ENCODE measurements at regions not wholly inside any gene's neighbourhood (a gene's known extent, or its start where the extent isn't known, plus 50 kb on each side); places are given as distances from the start of the nearest gene placed in this dataset.

DNA sequence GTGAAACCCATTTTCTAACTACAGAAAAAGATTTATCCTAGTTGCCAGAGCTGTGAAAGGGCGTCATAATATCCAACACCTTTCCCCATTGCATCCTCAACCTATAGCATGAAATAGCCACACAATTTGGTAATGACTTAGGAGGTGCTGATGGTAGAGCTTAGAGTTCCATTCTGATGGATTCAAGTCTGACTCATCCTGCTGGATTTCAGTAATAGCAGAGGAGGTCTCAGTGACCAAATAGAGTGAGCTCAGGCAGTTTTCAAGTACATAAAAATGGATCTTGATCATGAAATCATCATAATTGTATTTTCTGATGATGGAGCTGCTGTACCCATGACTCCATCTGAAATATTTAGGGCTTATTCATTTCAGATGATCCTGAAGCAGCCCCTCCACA lies 270.7 kb upstream of the KLHL29 start:
- DNase-seq = no peak

DNA sequence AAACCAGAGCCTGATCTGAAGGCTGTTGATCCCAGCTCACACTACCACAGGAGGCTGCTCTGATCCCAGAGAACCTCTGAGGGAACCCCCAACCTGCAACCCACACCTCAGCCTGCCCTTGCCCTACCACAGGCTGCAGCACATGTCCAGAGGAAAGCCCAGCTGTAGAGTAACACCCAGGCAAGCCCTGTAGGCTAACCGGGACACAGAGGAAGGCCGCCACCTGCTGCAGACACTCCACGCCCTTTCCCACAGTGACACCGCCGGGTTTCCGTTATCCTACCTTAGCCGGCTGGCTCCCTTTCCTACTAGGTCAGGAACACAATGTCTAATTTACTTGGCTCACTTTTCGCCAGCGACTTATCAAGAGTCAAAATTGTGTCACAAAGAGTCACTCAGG lies 266.7 kb upstream of the KLHL29 start:
- no peak for DNase-seq

DNA sequence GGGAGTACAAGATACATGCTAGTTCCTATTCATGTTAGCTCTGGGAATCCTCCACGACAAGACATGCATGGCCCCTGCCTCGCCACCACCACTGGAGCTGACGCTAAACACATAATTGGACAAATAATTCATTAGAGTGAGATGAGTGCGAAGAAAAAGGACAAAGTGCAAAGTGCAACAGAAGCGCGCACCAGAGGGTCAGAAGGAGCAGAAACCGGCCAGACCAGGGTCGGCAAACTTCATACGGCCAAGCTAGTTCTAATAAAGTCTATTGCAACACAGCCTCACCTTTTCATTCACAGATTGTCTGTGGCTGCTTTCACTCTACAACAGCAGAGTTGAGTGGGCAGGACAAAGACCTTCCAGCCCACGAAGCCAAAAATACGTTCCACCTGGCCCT lies 266.1 kb upstream of the KLHL29 start:
- DNase-seq = no peak

DNA sequence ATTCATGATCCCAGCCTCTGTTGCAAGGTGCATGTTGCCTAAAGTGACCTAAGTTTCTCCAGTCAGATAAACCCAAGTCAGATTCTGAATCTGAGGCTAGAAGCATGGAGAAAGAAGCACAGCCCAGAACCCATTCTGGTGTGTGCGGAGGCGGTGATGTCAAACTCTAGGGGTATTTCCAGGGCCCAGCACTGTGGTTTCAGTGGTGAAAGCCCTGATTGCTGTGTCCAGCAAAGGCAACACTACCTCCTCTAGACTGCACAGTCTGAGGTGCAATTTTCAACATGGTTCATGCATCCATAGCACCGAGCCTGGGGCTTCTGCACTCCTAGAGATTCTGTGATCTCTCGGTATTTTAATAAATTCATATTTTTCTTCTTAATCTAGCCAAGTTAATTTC lies 264.8 kb upstream of the KLHL29 start:
- no peak for DNase-seq

DNA sequence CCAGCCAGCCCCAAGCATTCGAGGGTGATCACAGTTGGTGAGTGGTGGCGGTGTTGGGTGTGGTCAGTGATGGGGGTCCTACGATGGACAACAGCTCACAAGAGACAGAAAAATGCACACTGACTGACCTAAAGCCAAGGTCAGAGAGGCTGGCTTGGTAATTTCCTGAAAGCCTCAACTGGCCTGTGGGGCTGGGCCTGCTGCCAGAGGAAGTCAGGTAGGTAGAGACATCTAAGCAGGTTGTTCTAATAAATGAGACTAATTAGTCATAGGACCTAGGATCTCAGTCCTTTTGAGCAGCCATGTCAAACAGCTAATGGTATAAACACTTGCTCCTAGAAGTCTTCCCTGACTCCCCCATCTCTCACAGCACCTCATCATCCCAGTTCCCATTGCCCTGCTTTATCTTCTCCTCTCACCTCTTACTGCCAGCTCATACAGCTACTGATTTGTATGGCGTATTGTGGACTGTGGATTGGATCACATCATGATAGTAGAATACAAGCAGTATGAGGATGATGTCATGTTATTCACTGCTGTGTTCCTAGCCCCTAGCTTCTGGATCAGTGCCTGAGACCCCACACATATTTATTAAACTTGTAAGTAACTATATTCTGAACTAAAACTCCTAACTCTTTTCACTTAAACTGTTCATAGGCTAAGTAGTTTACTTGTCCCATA lies 262.9 kb upstream of the KLHL29 start:
- no peak for DNase-seq

DNA sequence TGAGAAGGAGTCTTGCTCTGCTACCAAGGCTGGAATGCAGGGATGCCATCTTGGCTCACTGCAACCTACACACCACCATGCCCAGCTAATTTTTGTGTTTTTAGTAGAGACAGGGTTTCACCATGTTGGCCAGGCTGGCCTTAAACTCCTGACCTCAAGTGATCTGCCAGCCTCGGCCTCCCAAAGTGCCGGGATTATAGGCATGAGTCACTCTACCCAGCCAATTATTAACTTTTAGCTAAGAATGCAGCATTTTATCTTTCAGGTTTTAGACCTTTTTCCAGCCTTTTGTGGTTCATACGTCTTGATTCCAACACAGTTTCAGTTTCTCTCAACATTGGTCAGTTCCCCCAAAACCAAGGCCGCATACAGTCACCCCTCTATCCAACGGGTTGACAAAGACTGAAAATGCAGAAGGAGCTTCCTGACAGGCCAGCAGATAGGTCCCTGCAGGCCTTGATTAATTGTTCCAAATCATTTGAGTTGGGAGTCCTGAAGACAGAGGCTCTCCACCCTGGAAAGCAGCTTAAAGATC lies 262.2 kb upstream of the KLHL29 start:
- no peak for DNase-seq

DNA sequence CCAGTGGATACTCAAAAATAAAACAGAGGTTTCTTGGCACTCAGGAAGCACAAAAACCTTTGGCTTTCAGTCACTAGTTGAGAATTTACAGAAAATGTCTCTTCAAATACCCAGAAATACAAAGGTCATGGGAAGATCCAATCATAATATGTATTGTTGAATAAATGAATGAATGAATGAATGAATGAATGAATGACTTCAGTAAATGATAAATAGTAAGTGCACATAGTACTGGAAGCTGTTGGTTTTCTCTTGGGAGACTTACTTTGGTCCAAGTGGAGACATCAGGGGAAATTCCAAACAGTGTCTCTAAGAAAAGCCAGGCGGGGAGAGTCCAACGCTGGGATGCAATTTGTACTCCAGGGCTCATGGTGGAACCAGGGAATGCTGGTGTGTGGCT lies 261.3 kb upstream of the KLHL29 start:
- no peak for DNase-seq

DNA sequence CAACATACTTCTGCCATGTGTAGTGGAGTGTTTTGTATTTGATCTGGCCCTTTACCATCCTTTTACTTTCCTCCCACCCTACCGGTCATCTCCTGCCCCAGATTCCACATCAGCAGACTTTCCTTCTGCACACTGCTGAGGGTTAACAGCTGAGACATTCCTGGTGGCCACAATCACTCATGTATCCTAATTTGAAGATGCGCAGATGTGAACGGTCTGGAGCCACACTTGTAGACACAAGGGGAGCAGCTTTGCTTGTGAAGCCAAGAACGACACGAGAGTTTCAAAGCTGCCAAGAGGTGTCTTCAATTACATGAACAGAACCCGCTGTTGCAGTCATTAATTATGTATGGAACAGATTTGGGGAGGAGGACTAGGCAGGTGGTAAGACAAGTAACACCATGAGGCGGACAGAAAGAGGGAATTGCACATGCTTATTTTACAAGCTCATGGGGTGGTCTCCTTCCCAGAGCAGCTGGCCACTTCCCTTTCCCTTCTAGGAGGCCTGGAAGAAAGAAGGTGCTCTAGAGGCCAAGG lies 260.7 kb upstream of the KLHL29 start:
- no peak for DNase-seq

DNA sequence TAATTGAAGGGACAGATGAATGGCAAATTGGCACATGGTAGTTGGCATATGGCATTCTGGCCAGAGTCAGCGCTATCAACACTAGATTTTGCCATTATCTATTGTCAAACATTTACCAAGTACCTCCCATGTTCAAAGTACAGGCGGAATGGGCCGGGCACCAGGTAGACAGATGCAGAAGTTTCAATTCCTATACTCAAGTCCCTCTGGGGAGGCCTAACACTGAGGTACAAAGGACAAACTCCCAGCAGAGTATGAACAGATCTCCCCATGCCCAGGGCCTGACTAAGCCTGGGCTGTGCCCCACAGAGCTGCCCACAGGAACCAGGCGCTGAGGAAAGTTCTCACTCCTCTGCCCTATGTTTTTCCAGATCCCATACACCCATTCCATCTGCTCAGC lies 257.5 kb upstream of the KLHL29 start:
- no peak for DNase-seq

DNA sequence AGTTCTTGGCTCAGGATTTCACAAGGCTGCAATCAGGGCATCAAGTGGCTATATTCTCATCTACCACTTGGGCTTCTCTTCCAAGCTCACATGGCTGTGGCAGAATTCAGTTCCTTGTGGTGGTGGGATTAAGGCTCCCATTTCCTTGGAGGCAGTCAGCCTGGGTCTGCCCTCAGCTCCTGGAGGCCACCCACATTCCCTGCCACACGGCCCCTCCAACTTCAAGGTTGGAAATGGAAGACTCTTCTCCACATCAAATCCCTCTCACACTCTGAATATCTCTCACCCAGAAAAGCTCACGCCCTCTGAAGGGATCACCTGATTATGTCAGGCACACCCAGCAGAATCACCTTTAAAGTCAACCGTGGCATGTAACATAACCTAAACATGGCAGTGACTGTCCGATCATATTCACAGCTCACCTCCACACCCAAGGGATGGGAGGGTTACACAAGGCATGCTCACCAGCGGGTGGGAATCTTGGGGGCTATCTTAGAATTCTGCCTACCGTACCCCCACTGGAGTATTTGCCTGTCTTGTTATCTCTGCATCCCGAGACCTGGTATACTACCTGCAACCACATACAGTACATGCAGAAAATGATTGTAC lies 256.2 kb upstream of the KLHL29 start:
- no peak for DNase-seq

DNA sequence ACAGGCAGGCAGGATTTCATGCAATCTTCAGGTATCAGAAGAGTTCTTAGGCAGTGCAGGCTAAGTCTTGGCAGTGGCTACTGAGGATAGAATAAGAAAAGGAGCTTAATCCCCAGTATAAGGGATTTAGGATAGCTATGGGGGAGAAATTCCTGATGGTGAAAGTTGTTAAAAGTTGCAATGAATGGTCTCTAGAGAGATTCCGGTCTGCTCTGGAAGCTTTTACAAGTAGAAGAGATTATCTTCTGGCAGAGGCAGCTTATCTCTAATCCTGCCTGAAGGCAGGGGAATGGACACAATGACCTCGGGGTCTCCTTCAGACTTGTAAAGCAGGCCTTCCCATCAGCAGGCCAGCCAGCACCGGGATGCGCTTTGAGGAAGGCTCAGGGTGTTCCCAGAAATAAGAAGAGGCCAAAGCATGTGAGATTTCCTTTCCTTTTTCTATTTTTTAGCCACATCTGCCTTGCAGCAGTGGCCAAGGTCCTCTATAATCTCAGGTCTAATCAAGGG lies 253.9 kb upstream of the KLHL29 start:
- no peak for DNase-seq

DNA sequence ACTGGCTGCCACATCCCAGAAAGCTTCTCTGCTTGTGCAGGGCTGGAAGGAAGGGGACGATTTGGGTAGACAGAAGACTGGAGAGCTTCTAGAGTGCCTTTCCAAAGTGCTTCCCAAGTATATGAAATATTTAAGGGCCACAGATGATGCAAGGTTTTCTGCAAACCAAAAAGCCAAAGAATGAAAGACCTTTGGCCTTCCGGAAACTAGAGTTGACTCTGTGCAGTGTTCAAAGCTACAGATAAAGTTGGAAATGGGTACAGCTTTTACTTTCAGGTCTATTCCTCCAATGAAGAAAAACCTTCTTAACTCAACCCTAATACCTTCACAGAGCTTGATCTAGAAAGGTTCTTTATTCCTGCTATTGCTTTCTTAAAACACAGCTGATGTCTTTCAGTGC lies 253.0 kb upstream of the KLHL29 start:
- DNase-seq = no peak

DNA sequence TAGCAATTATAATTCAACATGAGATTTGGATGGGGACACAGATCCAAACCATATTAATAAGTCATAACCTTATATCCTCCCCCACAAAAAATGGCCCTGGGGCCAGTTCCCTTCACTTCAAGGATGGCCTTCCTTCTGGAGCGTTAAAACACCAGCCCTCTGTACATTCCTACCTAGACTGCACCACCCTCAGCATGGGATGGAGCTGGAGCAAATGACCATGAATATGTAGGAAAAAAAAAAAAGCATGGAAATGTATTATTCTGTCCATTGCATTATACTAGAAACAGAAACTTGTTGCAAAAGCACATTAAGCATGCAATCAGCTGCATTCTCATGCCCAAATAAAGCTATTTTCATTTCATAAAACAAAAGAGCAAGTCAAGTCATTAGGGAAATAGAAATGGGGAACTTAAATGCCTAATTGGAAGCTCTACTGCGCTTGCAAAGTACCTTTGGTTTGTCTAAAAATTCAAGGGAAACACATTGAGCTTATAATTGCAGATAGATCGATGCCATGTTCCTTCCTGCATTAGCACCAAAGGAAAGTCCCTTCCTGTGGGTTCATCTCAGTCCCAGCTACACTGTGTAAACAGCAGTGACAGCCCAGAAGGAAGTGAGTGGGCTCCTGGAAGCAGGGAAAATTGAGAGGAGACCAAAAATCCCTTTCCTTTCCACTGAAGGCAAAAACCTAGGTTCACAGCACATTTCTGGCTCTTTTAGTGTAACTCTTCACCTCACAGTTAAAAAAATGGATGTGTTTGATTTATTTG lies 252.0 kb upstream of the KLHL29 start:
- no peak for DNase-seq

DNA sequence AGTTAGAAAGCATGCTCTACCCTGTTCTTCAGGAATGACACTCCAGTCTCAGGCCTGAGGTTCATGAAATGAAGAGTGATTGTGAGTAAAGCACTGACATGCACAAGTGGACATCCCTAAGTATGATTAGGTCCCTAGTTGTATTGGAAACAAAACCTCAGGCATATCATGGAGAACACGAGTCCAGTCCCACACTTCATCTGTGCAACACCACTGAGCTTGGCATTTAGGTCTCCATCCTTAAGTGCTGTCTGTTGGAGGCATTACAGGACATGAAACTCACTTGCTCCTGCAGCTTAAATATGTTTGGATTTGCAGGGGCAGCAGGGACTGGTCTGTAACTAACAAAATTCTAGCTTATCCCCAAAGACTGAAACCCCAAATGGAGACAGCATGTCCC lies 250.3 kb upstream of the KLHL29 start:
- no peak for DNase-seq

DNA sequence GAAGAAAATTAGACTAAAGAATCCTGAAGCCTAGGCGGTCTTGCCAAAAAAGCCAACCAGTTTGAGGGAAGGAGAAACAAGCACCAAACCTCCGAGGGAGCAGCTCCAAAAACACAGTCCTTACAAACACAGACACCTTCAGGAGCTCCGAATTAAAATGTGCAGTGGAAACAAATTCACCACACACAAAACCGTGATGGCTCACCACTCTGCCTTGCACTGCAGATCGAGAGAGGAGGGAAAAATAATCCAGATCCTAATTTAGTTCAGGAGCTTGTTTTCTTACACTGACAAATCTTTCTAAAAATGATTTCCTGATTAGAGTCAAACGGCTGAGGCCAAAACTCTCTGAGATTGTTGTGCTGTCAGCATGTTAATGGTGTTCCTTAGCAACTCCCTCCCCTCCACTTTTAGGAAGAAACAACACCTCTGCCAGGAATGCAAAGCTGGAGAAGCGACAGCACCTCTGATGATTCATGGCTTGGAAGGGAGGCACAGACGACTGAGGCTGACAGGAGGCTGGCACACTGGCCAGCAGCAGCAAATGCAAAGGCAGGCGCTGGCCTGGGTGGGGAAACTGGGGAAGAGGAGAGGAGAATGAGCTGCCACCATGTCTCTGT lies 249.4 kb upstream of the KLHL29 start:
- DNase-seq = peak; percentile 63

DNA sequence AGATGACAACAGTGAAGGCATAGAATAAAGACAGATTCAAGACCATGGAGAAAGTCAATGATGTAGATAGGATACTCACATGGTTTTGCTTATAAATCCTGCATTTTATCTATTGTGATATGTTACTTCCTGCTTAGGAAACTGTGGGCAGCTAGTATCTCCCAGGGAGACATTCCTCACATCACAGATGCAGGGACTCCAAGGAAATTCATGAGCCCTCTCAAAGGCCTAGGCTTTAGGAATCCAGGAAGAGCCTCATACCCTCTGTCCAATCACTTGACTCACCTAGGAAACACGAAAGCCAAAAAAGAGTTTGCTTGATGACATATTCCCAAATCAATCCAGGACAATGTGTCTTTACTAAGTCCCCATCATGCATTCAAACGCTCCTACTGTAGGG lies 247.8 kb upstream of the KLHL29 start:
- DNase-seq = no peak

DNA sequence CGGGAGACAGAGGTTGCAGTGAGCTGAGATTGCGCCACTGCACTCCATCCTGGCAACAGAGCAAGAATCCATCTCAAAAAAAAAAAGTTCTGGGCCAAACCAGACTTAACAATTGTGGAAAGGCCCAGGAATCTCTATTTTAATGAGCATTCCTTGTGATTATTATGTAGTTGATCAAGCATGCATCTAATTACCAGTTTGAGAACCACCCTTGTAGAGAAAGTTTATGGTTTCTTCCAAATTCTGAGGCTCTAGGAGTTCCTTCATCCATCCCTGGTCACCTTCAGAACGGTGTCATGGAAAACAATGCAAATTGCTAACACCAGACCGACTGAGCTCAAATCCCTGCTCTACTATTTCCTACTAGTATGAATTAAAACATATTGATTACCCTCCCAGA lies 246.3 kb upstream of the KLHL29 start:
- no peak for DNase-seq

DNA sequence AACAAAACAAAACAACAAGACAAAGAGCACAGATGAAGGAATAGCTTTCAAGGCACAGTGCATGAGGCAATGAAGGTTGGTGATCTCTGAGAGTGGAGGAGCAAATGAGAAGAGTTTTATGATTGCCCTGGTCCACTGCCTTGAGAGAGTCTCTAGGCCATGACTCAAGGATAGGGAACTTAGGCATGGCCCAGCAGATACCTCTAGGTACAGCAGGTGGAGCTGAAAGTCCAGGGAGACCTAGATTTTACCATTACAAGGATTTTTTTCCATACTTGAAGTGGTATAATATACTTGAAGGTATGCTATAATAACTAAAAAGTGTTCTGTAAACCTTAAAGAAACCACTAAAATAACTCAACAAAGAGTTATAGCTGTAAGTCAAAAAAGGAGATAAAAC lies 239.5 kb upstream of the KLHL29 start:
- no peak for DNase-seq

DNA sequence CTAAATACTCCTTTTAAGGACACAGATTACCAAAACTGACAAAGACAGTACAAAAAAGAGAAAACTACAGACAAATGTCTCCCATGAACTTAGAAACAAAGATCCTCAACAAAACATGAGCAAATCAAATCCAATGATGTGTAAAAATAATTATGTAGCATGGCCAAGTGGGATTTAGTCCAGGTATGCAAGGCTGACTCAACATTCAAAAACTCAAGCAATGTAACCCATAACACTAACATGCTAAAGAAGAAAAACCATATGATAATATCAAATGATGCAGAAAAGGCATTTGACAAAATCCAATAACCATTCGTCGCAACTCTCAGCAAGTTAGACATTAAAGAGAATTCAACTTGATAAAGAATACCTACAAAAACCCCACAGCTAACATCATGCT lies 239.0 kb upstream of the KLHL29 start:
- no peak for DNase-seq

DNA sequence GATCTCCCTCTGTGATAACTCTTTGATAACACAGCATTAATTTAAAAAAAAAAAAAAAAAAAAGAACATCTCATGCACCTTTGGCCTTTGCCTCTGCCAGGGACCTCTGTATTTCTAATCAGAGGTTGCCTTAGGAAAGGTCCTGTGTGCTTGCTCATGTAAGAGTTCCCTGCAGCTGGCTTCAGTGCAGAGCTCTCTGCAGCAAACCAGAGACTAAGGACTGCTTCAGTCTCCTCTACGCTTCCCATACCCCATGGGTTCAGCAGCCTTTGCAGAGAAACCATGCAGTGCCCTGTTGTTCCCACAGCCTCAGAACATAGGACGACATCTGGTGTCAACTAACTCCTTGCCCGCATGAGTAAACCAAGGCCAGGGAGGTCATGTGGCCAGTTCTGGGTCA lies 236.6 kb upstream of the KLHL29 start:
- DNase-seq = no peak

DNA sequence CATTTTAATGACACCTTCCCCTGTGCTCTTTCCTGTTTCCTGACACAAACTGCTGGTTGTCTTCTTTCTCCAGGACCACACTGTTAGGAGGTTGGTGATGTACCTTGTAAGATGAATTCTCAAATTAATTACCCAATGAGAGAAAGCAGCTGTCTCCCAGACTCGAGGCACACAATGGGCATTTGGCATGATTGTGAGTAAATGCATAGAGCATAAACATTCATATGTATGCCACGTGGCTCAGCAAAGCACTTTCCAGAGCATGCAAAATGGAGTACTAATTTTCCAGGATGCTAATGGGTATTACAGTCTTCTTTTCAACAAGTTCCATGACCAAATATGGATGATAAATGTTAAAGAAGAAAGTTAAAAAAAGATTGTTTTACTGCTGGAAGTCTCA lies 235.2 kb upstream of the KLHL29 start:
- no peak for DNase-seq

DNA sequence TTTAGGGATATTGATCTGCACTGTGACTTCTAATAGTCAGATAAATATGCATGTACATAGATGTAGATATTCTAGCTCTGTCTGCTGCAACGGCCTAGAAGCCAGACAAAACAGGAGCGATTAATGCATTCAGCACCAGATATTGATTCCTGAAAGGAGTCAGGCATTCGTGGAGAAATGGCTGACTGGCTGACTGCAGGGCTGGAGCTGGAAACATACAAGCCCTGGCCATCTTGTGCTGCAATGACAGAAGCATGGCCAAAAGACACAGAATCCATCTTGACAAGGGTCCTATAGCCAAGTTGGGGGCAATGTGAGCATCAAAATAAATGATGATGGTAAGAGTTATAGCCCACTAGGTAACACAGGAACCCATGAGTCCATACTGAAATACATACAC lies 231.5 kb upstream of the KLHL29 start:
- no peak for DNase-seq

DNA sequence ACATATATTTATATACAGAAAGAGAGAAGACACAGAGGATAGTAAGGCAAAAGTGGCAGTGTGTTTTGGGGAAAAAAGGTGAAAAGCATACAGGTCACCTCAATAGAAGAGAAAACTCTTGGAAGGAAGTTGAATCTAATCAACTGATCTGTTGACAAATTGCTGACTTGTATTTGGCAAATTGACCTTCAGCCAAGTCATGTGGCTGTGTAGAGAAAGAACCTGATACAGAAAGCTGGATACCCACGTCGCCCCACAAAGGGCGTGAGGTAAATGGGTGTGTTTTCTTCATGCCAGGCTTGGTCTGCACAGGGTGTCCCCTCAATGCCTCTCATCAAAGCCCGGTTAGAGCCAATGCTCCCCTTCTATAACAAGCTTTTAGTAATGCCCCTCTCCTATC lies 230.0 kb upstream of the KLHL29 start:
- DNase-seq = no peak
